ENCODE measurements at regions not wholly inside any gene's neighbourhood (a gene's known extent, or its start where the extent isn't known, plus 50 kb on each side); places are given as distances from the start of the nearest gene placed in this dataset.

DNA sequence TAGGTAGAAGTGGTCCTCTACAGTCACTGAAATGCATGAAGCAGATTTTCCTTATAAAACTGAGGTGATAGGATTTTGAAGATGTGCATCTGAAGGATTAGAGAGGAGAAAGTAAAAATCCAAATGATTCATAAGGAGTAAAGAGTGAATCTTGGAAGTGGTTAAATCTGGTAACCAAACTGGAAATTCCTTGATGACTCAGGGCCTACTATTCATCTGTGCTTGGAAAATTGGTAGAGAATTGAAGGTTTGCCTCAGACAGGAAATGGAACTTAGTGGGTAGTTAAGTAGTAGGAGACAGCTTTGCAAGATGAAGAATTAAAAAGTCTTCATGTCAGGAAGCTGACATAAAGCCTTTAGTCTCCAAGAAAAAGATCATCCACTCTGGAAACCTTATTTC, 368.9 kb upstream of the CTSO start:
- H3K4me1 ChIP-seq (ENCODE audit: control insufficient read depth in 1 of 2, insufficient read depth in 2 of 2, low read length in 2 of 2) = peaks cover 2 to 13% of the 10 kb centered on the region in 2 experiments; a peak in 2 of 4 replicates
- ATAC-seq (peak; percentile 36; the same call in 1 of the 2 replicates), DNase-seq (ENCODE audit: low read depth, low spot score) (peak; percentile 4)
- ChIA-PET POLR2A (no interaction called here), CTCF (no interaction called here), RAD21 (ENCODE audit: low non-redundant PET in 1 of 2, low total read pairs in 2 of 2, uncharacterized antibody in 2 of 2, unreplicated experiment in 2 of 2) (no interaction called here)
- H3K9me2 ChIP-seq (ENCODE audit: insufficient read depth) = no peaks in the 10 kb centered on the region
- no peaks in the 10 kb centered on the region for H3K36me3 ChIP-seq (ENCODE audit: control insufficient read depth in 1 of 2, insufficient read depth in 2 of 2, low read length in 2 of 2)
- H3K9ac ChIP-seq (ENCODE audit: low read length) = no peak overlapping the region
- H3K27me3 ChIP-seq (ENCODE audit: insufficient read depth, low read length) = no peaks in the 10 kb centered on the region
- no TSS peak for BruUV-seq (replicated peaks)
- TF ChIP-seq CBX3 (IDR thresholded peaks at IDR 0.05; ENCODE audit: low read depth) = peak; percentile 30; the same call in 1 of the 2 replicates
- TF ChIP-seq SP1 (IDR thresholded peaks at IDR 0.05; ENCODE audit: low read depth) = peak; percentile 44
- TF ChIP-seq JUND (IDR thresholded peaks at IDR 0.05) = peak; percentile 47; the same call in 1 of the 2 replicates
- TF ChIP-seq, protein P1, sequence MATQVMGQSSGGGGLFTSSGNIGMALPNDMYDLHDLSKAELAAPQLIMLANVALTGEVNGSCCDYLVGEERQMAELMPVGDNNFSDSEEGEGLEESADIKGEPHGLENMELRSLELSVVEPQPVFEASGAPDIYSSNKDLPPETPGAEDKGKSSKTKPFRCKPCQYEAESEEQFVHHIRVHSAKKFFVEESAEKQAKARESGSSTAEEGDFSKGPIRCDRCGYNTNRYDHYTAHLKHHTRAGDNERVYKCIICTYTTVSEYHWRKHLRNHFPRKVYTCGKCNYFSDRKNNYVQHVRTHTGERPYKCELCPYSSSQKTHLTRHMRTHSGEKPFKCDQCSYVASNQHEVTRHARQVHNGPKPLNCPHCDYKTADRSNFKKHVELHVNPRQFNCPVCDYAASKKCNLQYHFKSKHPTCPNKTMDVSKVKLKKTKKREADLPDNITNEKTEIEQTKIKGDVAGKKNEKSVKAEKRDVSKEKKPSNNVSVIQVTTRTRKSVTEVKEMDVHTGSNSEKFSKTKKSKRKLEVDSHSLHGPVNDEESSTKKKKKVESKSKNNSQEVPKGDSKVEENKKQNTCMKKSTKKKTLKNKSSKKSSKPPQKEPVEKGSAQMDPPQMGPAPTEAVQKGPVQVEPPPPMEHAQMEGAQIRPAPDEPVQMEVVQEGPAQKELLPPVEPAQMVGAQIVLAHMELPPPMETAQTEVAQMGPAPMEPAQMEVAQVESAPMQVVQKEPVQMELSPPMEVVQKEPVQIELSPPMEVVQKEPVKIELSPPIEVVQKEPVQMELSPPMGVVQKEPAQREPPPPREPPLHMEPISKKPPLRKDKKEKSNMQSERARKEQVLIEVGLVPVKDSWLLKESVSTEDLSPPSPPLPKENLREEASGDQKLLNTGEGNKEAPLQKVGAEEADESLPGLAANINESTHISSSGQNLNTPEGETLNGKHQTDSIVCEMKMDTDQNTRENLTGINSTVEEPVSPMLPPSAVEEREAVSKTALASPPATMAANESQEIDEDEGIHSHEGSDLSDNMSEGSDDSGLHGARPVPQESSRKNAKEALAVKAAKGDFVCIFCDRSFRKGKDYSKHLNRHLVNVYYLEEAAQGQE (IDR thresholded peaks at IDR 0.05; ENCODE audit: low read depth) = no peak
- TF ChIP-seq FOSL1 (IDR thresholded peaks at IDR 0.05; ENCODE audit: low read depth) = peak; percentile 56; the same call in 1 of the 2 replicates
- peak overlapping the region; percentile 34 for H3K4me2 ChIP-seq (ENCODE audit: low read length)
- intact Hi-C loops (cut with micrococcal nuclease) = no loop called here
- H4K20me1 ChIP-seq (ENCODE audit: insufficient read depth) = no peaks in the 10 kb centered on the region
- peak overlapping the region; percentile 76 for H2AFZ ChIP-seq (ENCODE audit: low read depth, low read length, poor library complexity, severe bottlenecking)
- no peaks in the 10 kb centered on the region for H3K9me3 ChIP-seq (ENCODE audit: control insufficient read depth in 1 of 2, insufficient read depth in 1 of 2, low read depth in 1 of 2, low read length in 2 of 2)
- H3K79me2 ChIP-seq (ENCODE audit: insufficient read depth, low read length) = no peaks in the 10 kb centered on the region
- H3K27ac ChIP-seq (ENCODE audit: low read depth, low read length) = no peak overlapping the region
- H3K4me3 ChIP-seq (replicated peaks in 1 of 2; ENCODE audit: low read depth in 1 of 2, low read length in 2 of 2) = no peak overlapping the region

DNA sequence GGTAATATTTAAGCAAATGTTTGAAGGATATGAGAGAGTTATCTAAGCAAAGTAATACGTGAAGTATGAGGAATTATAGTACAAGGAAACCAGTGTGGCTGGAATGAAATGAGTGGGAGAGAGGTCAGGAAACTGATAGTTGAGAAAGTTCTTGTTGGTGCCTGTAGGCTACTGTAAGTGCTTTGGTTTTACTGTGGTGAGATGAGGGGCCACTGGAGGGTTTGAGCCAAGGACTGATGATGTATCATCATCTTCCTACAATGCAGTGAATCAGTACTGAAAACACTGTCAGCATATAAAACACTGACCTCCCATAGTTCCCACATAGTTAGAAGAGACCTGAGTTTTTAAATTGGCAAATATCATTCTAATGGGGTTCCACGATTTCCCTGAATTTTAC, 367.5 kb upstream of the CTSO start:
- Histone ChIP-seq H3K79me2 (ENCODE audit: insufficient read depth, low read length) (no peaks in the 10 kb centered on the region), H3K4me2 (ENCODE audit: low read length) (no peak overlapping the region)

More for the DNA sequence above, 367.5 kb upstream of the CTSO start:
- ChIA-PET RAD21 (ENCODE audit: low non-redundant PET in 1 of 2, low total read pairs in 2 of 2, uncharacterized antibody in 2 of 2, unreplicated experiment in 2 of 2) (no interaction called here), POLR2A (no interaction called here), CTCF (no interaction called here)
- no peak overlapping the region for H2AFZ ChIP-seq (ENCODE audit: low read depth, low read length, poor library complexity, severe bottlenecking)
- no peaks in the 10 kb centered on the region for H3K9me3 ChIP-seq (ENCODE audit: control insufficient read depth in 1 of 2, insufficient read depth in 1 of 2, low read depth in 1 of 2, low read length in 2 of 2)
- no peak for DNase-seq (ENCODE audit: low read depth, low spot score)
- intact Hi-C loops (cut with micrococcal nuclease) = no loop called here
- ATAC-seq = no peak
- H3K9ac ChIP-seq (ENCODE audit: low read length) = no peak overlapping the region
- H3K9me2 ChIP-seq (ENCODE audit: insufficient read depth) = no peaks in the 10 kb centered on the region
- no peaks in the 10 kb centered on the region for H4K20me1 ChIP-seq (ENCODE audit: insufficient read depth)
- H3K4me3 ChIP-seq (replicated peaks in 1 of 2; ENCODE audit: low read depth in 1 of 2, low read length in 2 of 2) = no peak overlapping the region
- peaks cover 2 to 13% of the 10 kb centered on the region in 2 experiments; a peak in 2 of 4 replicates for H3K4me1 ChIP-seq (ENCODE audit: control insufficient read depth in 1 of 2, insufficient read depth in 2 of 2, low read length in 2 of 2)
- no peak for TF ChIP-seq EZH2 (IDR thresholded peaks at IDR 0.05)
- TF ChIP-seq, protein P2, sequence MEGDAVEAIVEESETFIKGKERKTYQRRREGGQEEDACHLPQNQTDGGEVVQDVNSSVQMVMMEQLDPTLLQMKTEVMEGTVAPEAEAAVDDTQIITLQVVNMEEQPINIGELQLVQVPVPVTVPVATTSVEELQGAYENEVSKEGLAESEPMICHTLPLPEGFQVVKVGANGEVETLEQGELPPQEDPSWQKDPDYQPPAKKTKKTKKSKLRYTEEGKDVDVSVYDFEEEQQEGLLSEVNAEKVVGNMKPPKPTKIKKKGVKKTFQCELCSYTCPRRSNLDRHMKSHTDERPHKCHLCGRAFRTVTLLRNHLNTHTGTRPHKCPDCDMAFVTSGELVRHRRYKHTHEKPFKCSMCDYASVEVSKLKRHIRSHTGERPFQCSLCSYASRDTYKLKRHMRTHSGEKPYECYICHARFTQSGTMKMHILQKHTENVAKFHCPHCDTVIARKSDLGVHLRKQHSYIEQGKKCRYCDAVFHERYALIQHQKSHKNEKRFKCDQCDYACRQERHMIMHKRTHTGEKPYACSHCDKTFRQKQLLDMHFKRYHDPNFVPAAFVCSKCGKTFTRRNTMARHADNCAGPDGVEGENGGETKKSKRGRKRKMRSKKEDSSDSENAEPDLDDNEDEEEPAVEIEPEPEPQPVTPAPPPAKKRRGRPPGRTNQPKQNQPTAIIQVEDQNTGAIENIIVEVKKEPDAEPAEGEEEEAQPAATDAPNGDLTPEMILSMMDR (IDR thresholded peaks at IDR 0.05 in 2 of 3, conservative IDR thresholded peaks at IDR 0.05 in 1 of 3; ENCODE audit: borderline replicate concordance in 1 of 3, insufficient read depth in 1 of 3, low read depth in 2 of 3, low read length in 2 of 3) = no peak
- TF ChIP-seq SP1 (IDR thresholded peaks at IDR 0.05; ENCODE audit: low read depth) = no peak
- no peaks in the 10 kb centered on the region for H3K27me3 ChIP-seq (ENCODE audit: insufficient read depth, low read length)
- H3K27ac ChIP-seq (ENCODE audit: low read depth, low read length) = no peak overlapping the region
- no peaks in the 10 kb centered on the region for H3K36me3 ChIP-seq (ENCODE audit: control insufficient read depth in 1 of 2, insufficient read depth in 2 of 2, low read length in 2 of 2)
- no TSS peak for BruUV-seq (replicated peaks)

Measured in HCT116 (cell line).